Neural cell (in vitro differentiated cells): ENCODE measurements at regions not wholly inside any gene's neighbourhood (a gene's known extent, or its start where the extent isn't known, plus 50 kb on each side); places are given as distances from the start of the nearest gene placed in this dataset.

Experiments
- H2AFZ ChIP-seq: fragments of 200-600, 300-800 bp; sonication (generic), shearing (Covaris generic); 2 replicates; pipeline ENCODE4 v1.6.0; 2014; ENCODE audit warnings: low read depth, mild to moderate bottlenecking, antibody characterized with exemption, low read length, moderate library complexity
- H3F3A ChIP-seq: fragments of 200-600 bp; shearing (Covaris generic); 2 replicates; pipeline ENCODE4 v1.6.1; 2016; ENCODE audit warnings: mild to moderate bottlenecking, moderate library complexity, mixed read lengths, antibody characterized with exemption, low read length; ENCODE audit not compliant: insufficient read depth, poor library complexity, severe bottlenecking
- H3K27ac ChIP-seq: fragments of 200-600, 300-800 bp; sonication (generic), shearing (Covaris generic); 2 replicates; pipeline ENCODE4 v1.5.1; 2014; ENCODE audit warnings: mild to moderate bottlenecking, low read length, moderate library complexity
- H3K27me3 ChIP-seq: fragments of 300-800, 200-600 bp; sonication (generic), shearing (Covaris generic); 2 replicates; pipeline ENCODE4 v1.6.0; 2014; ENCODE audit warnings: mild to moderate bottlenecking, low read depth, low read length, moderate library complexity; ENCODE audit not compliant: insufficient read depth
- H3K36me3 ChIP-seq: fragments of 300-800, 200-600 bp; sonication (generic), shearing (Covaris generic); 2 replicates; pipeline ENCODE4 v1.5.1; 2014; ENCODE audit warnings: mild to moderate bottlenecking, antibody characterized with exemption, low read length, moderate library complexity; ENCODE audit not compliant: insufficient read depth
- H3K4me2 ChIP-seq: fragments of 300-800, 200-600 bp; sonication (generic), shearing (Covaris generic); 2 replicates; pipeline ENCODE4 v1.6.0; 2014; ENCODE audit warnings: mild to moderate bottlenecking, low read length
- H3K4me3 ChIP-seq: fragments of 300-800, 200-600 bp; sonication (generic), shearing (Covaris generic); 2 replicates; pipeline ENCODE4 v1.5.1; 2014; ENCODE audit warnings: mild to moderate bottlenecking, low read length, moderate library complexity
- H3K79me2 ChIP-seq: fragments of 200-600 bp; shearing (Covaris generic); replicated peaks from 2 replicates; pipeline ENCODE4 v1.6.0; 2014; ENCODE audit warnings: mild to moderate bottlenecking, low read length, moderate library complexity; ENCODE audit not compliant: insufficient read depth
- H3K9ac ChIP-seq: fragments of 300-800, 200-600 bp; sonication (generic), shearing (Covaris generic); 2 replicates; pipeline ENCODE4 v1.6.1; 2016; ENCODE audit warnings: mild to moderate bottlenecking, low read length, mixed read lengths
- H3K9me2 ChIP-seq: fragments of 200-600 bp; shearing (Covaris generic); 2 replicates; pipeline ENCODE4 v1.6.1; 2016; ENCODE audit warnings: mild to moderate bottlenecking, low read length, mixed read lengths; ENCODE audit not compliant: insufficient read depth
- H3K9me3 ChIP-seq: fragments of 200-600, 300-800 bp; sonication (generic), shearing (Covaris generic); 2 replicates; pipeline ENCODE4 v1.6.1; 2016; ENCODE audit warnings: mild to moderate bottlenecking, mixed run types, low read length, moderate library complexity, mixed read lengths
- H4K20me1 ChIP-seq: fragments of 200-600 bp; shearing (Covaris generic); 2 replicates; pipeline ENCODE4 v1.6.1; 2016; ENCODE audit warnings: mild to moderate bottlenecking, mixed run types; ENCODE audit not compliant: insufficient read depth
- CTCF ChIP-seq: fragments of 450-650 bp; IDR thresholded peaks from 2 replicates; pipeline ENCODE4 v1.5.1; 2014; ENCODE audit warnings: antibody characterized with exemption, mild to moderate bottlenecking, moderate library complexity; ENCODE audit not compliant: poor library complexity, severe bottlenecking
- EP300 ChIP-seq: fragments of 450-650 bp; conservative IDR thresholded peaks from 2 replicates; pipeline ENCODE4 v1.6.1; 2014; ENCODE audit warnings: antibody characterized with exemption, mild to moderate bottlenecking, moderate library complexity; ENCODE audit not compliant: poor library complexity, severe bottlenecking
- EZH2 ChIP-seq: fragments of 200-600, 300-800 bp; shearing (Covaris generic), sonication (generic); IDR thresholded peaks from 2 replicates; pipeline ENCODE4 v1.6.1; 2014; ENCODE audit warnings: antibody characterized with exemption, low read length, borderline replicate concordance, mild to moderate bottlenecking; ENCODE audit not compliant: insufficient read depth, poor library complexity, severe bottlenecking
- MXI1 ChIP-seq: fragments of 450-650 bp; conservative IDR thresholded peaks from 2 replicates; pipeline ENCODE4 v1.6.1; 2014; ENCODE audit warnings: antibody characterized with exemption, mild to moderate bottlenecking; ENCODE audit not compliant: poor library complexity, severe bottlenecking
- POLR2AphosphoS5 ChIP-seq: IDR thresholded peaks from 2 replicates; pipeline ENCODE4 v1.6.1; 2012
- RAD21 ChIP-seq: fragments of 450-650 bp; conservative IDR thresholded peaks from 2 replicates; pipeline ENCODE4 v1.6.1; 2014; ENCODE audit warnings: antibody characterized with exemption, mild to moderate bottlenecking, moderate library complexity
- REST ChIP-seq: IDR thresholded peaks from 2 replicates; pipeline ENCODE4 v1.6.1; 2012; ENCODE audit warnings: borderline replicate concordance
- SMC3 ChIP-seq: fragments of 450-650 bp; conservative IDR thresholded peaks from 2 replicates; pipeline ENCODE4 v1.6.1; 2014; ENCODE audit warnings: antibody characterized with exemption, mild to moderate bottlenecking, moderate library complexity; ENCODE audit not compliant: poor library complexity
- TAF1 ChIP-seq: IDR thresholded peaks from 2 replicates; pipeline ENCODE4 v1.6.1; 2012; ENCODE audit warnings: low read depth

DNA sequence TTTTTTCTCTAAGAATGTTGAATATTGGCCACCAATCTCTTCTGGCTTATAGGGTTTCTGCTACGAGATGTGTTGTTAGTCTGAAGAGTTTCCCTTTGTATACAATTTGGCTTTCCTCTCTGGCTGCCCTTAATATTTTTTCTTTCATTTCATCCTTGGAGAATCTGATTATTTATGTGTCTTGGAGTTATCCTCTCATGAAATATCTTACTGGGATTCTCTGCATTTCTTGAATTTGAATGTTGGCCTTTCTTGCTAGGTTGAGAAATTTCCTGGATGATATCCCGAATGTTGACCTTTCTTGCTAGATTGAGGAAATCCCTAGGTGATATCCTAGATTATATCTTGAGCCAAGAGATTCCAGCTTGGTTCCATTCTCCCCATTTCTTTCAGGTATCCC lies 125.6 kb downstream of the SLC5A7 start:
- no peak for TF ChIP-seq MXI1
- TF ChIP-seq CTCF: no peak
- no peak for TF ChIP-seq EZH2
- no peak for TF ChIP-seq REST
- TF ChIP-seq TAF1: no peak
- no peak for TF ChIP-seq RAD21
- TF ChIP-seq EP300: no peak
- TF ChIP-seq POLR2AphosphoS5: no peak
- no peak for TF ChIP-seq SMC3

GRCh38 chr2:108115868-108116267 lies 123.9 kb upstream of the SULT1C3 start:
- Histone ChIP-seq H3K27ac (no peak overlapping the region), H3K4me2 (no peak overlapping the region), H3K9ac (no peak overlapping the region), H3K9me2 (no peaks in the 10 kb centered on the region), H2AFZ (no peak overlapping the region), H3K4me3 (no peak overlapping the region), H4K20me1 (no peaks in the 10 kb centered on the region), H3K79me2 (no peaks in the 10 kb centered on the region), H3F3A (no peaks in the 10 kb centered on the region), H3K27me3 (no peaks in the 10 kb centered on the region), H3K36me3 (no peaks in the 10 kb centered on the region), H3K9me3 (no peaks in the 10 kb centered on the region)
- no peak for TF ChIP-seq CTCF
- TF ChIP-seq MXI1: no peak
- no peak for TF ChIP-seq REST
- TF ChIP-seq SMC3: no peak

More for the DNA sequence above, 125.6 kb downstream of the SLC5A7 start:
- Histone ChIP-seq H3K79me2 (no peaks in the 10 kb centered on the region), H2AFZ (no peak overlapping the region), H3K9ac (no peak overlapping the region), H3K9me3 (no peaks in the 10 kb centered on the region), H3K27me3 (no peaks in the 10 kb centered on the region), H3K4me2 (no peak overlapping the region), H3F3A (no peaks in the 10 kb centered on the region), H4K20me1 (no peaks in the 10 kb centered on the region), H3K27ac (no peak overlapping the region), H3K36me3 (no peaks in the 10 kb centered on the region), H3K9me2 (no peaks in the 10 kb centered on the region), H3K4me3 (no peak overlapping the region)
